GM10266 (cell line): ENCODE measurements at regions not wholly inside any gene's neighbourhood (a gene's known extent, or its start where the extent isn't known, plus 50 kb on each side); places are given as distances from the start of the nearest gene placed in this dataset.

Experiments used
- DNase-seq: peaks from one replicate; pipeline ENCODE4 v3.0.0; 2012; ENCODE audit errors: extremely low spot score
- TF ChIP-seq, protein P1 (sequence below): IDR thresholded peaks from 2 replicates; pipeline ENCODE4 v1.5.1; 2012; ENCODE audit warnings: mild to moderate bottlenecking, low read depth; ENCODE audit not compliant: control insufficient read depth, insufficient read depth; ENCODE audit errors: missing control alignments

- no peak for DNase-seq
- TF ChIP-seq, protein P1, sequence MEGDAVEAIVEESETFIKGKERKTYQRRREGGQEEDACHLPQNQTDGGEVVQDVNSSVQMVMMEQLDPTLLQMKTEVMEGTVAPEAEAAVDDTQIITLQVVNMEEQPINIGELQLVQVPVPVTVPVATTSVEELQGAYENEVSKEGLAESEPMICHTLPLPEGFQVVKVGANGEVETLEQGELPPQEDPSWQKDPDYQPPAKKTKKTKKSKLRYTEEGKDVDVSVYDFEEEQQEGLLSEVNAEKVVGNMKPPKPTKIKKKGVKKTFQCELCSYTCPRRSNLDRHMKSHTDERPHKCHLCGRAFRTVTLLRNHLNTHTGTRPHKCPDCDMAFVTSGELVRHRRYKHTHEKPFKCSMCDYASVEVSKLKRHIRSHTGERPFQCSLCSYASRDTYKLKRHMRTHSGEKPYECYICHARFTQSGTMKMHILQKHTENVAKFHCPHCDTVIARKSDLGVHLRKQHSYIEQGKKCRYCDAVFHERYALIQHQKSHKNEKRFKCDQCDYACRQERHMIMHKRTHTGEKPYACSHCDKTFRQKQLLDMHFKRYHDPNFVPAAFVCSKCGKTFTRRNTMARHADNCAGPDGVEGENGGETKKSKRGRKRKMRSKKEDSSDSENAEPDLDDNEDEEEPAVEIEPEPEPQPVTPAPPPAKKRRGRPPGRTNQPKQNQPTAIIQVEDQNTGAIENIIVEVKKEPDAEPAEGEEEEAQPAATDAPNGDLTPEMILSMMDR, result no peak
Measured at GRCh38 chr16:72277749-72278148, 105.8 kb upstream of the PMFBP1 start.

- TF ChIP-seq, protein P1, result no peak
Measured at GRCh38 chr16:72271699-72272240, 99.8 kb upstream of the PMFBP1 start.

DNA sequence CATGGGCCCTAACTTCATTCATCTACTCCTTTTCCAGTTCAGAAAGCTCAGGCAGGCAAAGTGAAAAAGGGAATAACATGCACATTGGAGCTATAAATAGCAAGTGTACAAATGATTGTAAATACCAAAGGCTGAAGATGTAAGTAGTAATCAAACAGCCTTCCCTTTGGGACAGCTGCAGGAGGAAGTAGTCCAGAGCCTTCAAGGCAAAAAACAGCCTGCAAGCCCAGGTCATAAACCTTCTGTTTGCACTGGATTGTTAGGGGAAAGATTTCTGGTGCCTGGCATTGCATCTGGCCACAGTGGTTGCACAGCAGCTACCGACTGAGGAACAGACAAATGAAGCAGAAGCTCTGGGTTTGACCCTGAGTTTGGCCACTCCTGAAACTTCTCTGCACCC, 98.6 kb upstream of the PMFBP1 start:
- DNase-seq, result no peak
- TF ChIP-seq, protein P1, result no peak

More at GRCh38 chr16:72271699-72272240, 99.8 kb upstream of the PMFBP1 start:
- DNase-seq, result no peak

DNA sequence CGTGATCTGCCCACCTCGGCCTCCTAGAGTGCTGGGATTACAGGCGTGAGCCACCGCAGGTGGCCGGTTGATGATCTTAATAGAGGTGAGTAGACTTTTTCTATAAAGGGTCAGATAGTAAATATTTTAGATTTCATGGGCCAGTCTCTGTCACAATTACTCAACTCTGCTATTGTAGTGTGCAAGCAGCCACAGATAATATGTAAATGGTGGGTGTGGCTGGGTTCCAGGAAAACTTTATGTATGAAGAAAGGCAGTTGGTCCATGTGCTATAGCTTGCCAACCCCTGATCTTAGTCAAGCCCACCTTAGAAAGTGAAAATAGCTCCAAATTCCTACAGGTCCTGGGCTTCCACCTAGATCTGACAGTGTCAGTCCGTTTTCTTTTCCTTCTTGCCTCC, 94.9 kb upstream of the PMFBP1 start:
- TF ChIP-seq, protein P1, result no peak
- no peak for DNase-seq

GRCh38 chr16:72264771-72265170, 92.8 kb upstream of the PMFBP1 start:
- TF ChIP-seq, protein P1, result no peak
- DNase-seq, result no peak

DNA sequence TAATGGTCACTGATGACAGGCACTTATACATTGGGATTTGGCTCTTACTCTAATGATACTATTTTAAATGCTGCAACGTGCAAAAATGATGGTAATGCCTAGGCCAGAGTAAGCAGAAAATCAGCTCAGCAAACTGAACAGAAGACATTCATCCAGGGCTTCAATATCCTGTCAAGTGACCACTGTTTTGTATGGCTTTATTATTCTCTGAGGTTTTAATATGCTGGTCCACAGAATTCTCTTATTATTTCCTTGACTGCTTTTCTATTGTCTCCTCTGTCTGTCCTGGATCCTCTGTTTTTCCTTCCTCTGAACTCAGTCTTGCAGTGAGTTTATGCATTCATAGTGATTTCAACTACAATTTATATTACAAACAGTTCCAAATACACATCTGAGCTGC, 90.8 kb upstream of the PMFBP1 start:
- no peak for DNase-seq
- TF ChIP-seq, protein P1, result no peak

- TF ChIP-seq, protein P1, result no peak
- DNase-seq, result no peak
Measured at GRCh38 chr16:72261127-72261526, 89.2 kb upstream of the PMFBP1 start.
